Esophagus muscularis mucosa (tissue), 4 donors: ENCODE measurements at regions not wholly inside any gene's neighbourhood (a gene's known extent, or its start where the extent isn't known, plus 50 kb on each side); places are given as distances from the start of the nearest gene placed in this dataset.

Experiments used
- CTCF ChIP-seq, 3 experiments: fragments of 200-600 bp in 2 of 3; fragments of 450-650 bp in 1 of 3; sonication (generic) in 2 of 3; IDR thresholded peaks; one replicate each; pipeline ENCODE4 v1.5.1; 2017 to 2019; ENCODE audit warnings: antibody characterized with exemption in 3 of 3, mild to moderate bottlenecking in 2 of 3, moderate library complexity in 1 of 3
- EP300 ChIP-seq: sonication (generic); formaldehyde crosslinking; IDR thresholded peaks from one replicate; pipeline ENCODE4 v1.6.1; 2017; ENCODE audit warnings: antibody characterized with exemption
- POLR2A ChIP-seq: fragments of 450-650 bp; IDR thresholded peaks from one replicate; pipeline ENCODE4 v1.6.1; 2017; ENCODE audit warnings: antibody characterized with exemption, moderate library complexity, mild to moderate bottlenecking, low read depth

DNA sequence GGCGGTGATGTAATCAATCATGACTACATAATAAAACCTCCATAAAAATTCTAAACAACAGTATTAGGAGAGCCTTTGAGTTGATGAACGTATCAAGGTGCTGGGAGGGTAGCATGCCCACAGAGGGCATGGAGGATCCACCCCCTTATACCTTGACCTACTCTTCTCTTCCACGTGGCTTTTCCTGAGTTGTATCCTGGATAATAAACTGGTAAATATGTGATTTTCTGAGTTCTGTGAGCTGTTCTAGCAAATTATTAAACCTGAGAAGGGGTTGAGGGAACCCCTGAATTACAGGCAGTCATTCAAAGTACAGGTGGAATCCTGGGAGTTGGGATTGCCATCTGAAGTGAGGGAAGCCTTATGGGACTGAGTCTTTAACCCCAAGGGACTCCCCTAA, 446.9 kb downstream of the DYNC2H1 start:
- TF ChIP-seq CTCF (IDR thresholded peaks at IDR 0.05) (no peak), POLR2A (no peak), EP300 (no peak)
